GM12878 (cell line): ENCODE measurements at regions not wholly inside any gene's neighbourhood (a gene's known extent, or its start where the extent isn't known, plus 50 kb on each side); places are given as distances from the start of the nearest gene placed in this dataset.

ENCODE experiments used
- ATAC-seq: fragments of 200-7000 bp; cut with Tn5 transposase; 3 replicates; pipeline ENCODE4 v1.9.1; 2020; ENCODE audit warnings: mild to moderate bottlenecking, moderate library complexity
- BruUV-seq: library from RNA; stranded (reverse); fragments of 400-500 nt; replicated peaks from 2 replicates; lab custom pipeline; 2021; lab: Mats Ljungman, UMichigan
- CTCF ChIA-PET: fragments of 300-600 bp; sonication (Branson Sonifier 250); formaldehyde crosslinking; extraction: SDS; loops from one replicate; lab custom pipeline; 2021; ENCODE audit warnings: inconsistent platforms; lab: Yijun Ruan, JAX
- POLR2A ChIA-PET: fragments of 350-600 bp; formaldehyde crosslinking; extraction: SDS; loops from one replicate; lab custom pipeline; 2021; ENCODE audit warnings: inconsistent platforms; lab: Charles Lee
- RAD21 ChIA-PET: fragments of 300-600 bp; sonication (Branson Sonifier 250); formaldehyde crosslinking; loops from one replicate; lab custom pipeline; 2023; ENCODE audit warnings: antibody characterized with exemption; ENCODE audit not compliant: unreplicated experiment; lab: Charles Lee
- SMC1A ChIA-PET: fragments of 300-600 bp; sonication (Branson Sonifier 250); formaldehyde crosslinking; loops from one replicate; lab custom pipeline; 2023; ENCODE audit not compliant: unreplicated experiment, uncharacterized antibody; lab: Charles Lee
- DNase-seq: peaks from one replicate; pipeline ENCODE4 v3.0.0-alpha.2; 2011; ENCODE audit warnings: low read depth, low spot score
- FAIRE-seq: peaks from 3 replicates; lab custom pipeline; 2011; peaks lifted over from hg19 to GRCh38; lab: Jason Lieb, UNC
- H2AFZ ChIP-seq: 2 replicates; pipeline ENCODE4 v1.6.0; 2011; ENCODE audit warnings: low read depth, low read length, control low read depth; ENCODE audit not compliant: control insufficient read depth
- H3K27ac ChIP-seq: 2 replicates; pipeline ENCODE4 v1.5.1; 2011; ENCODE audit warnings: control low read depth; ENCODE audit not compliant: control insufficient read depth, insufficient read depth
- H3K27me3 ChIP-seq, 2 experiments: replicated peaks in 1 of 2; 2 replicates each; pipeline versions ENCODE4 v1.6.0 to v1.6.1; 2011; ENCODE audit warnings: low read length in 1 of 2; ENCODE audit not compliant: control insufficient read depth in 2 of 2, insufficient read depth in 2 of 2
- H3K36me3 ChIP-seq, 2 experiments: 2 replicates each; pipeline ENCODE4 v1.5.1; 2011; ENCODE audit warnings: low read length in 1 of 2; ENCODE audit not compliant: control insufficient read depth in 2 of 2, insufficient read depth in 2 of 2
- H3K4me1 ChIP-seq: 2 replicates; pipeline ENCODE4 v1.6.1; 2011; ENCODE audit warnings: mild to moderate bottlenecking, low read length, moderate library complexity, mixed read lengths; ENCODE audit not compliant: control insufficient read depth, insufficient read depth
- H3K4me2 ChIP-seq: 2 replicates; pipeline ENCODE4 v1.6.0; 2011; ENCODE audit warnings: control low read depth; ENCODE audit not compliant: control insufficient read depth, insufficient read depth
- H3K4me3 ChIP-seq: fragments of 200-600 bp; sonication (generic); 2 replicates; pipeline ENCODE4 v1.5.1; 2016
- H3K79me2 ChIP-seq: 2 replicates; pipeline ENCODE4 v1.6.0; 2011; ENCODE audit warnings: low read length; ENCODE audit not compliant: control insufficient read depth, insufficient read depth
- H3K9ac ChIP-seq: 2 replicates; pipeline ENCODE4 v1.8.0; 2011; ENCODE audit warnings: low read length, control low read depth, mixed read lengths; ENCODE audit not compliant: control insufficient read depth, insufficient read depth
- H3K9me3 ChIP-seq: replicated peaks from 3 replicates; pipeline ENCODE4 v1.5.1; 2011; ENCODE audit warnings: mild to moderate bottlenecking, low read length; ENCODE audit not compliant: control insufficient read depth, insufficient read depth
- H4K20me1 ChIP-seq: 2 replicates; pipeline ENCODE4 v1.6.0; 2011; ENCODE audit not compliant: control insufficient read depth, insufficient read depth
- CBFB ChIP-seq: IDR thresholded peaks from 2 replicates; pipeline ENCODE4 v1.6.1; 2016; ENCODE audit warnings: antibody characterized with exemption, low read depth
- GATAD2B ChIP-seq: fragments of 450-650 bp; conservative IDR thresholded peaks from 2 replicates; pipeline ENCODE4 v1.6.1; 2017; ENCODE audit warnings: low read depth, mild to moderate bottlenecking, moderate library complexity
- MEF2A ChIP-seq: IDR thresholded peaks from 2 replicates; pipeline ENCODE4 v1.6.1; 2011; ENCODE audit warnings: low read depth, mild to moderate bottlenecking, low read length, moderate library complexity; ENCODE audit not compliant: insufficient read depth
- NFYA ChIP-seq: IDR thresholded peaks from 2 replicates; pipeline ENCODE4 v1.6.1; 2011; ENCODE audit warnings: low read depth, mild to moderate bottlenecking, low read length, improper control_type of control experiment, borderline replicate concordance
- PAX5 ChIP-seq: IDR thresholded peaks from 2 replicates; pipeline ENCODE4 v1.6.1; 2011; ENCODE audit warnings: low read depth, low read length, borderline replicate concordance
- RFX5 ChIP-seq: IDR thresholded peaks from 2 replicates; pipeline ENCODE4 v1.6.1; 2011; ENCODE audit warnings: low read depth, low read length, improper control_type of control experiment
- SIX5 ChIP-seq: IDR thresholded peaks from 2 replicates; pipeline ENCODE4 v1.6.1; 2011; ENCODE audit warnings: mild to moderate bottlenecking, low read depth, low read length, moderate library complexity; ENCODE audit not compliant: severe bottlenecking
- SMAD1 ChIP-seq: fragments of 450-650 bp; IDR thresholded peaks from 2 replicates; pipeline ENCODE4 v1.6.1; 2018; ENCODE audit warnings: mild to moderate bottlenecking, low read depth; ENCODE audit not compliant: partially characterized antibody
- SMARCA5 ChIP-seq: fragments of 450-650 bp; IDR thresholded peaks from 2 replicates; pipeline ENCODE4 v1.6.1; 2017; ENCODE audit warnings: mild to moderate bottlenecking
- STAT1 ChIP-seq: fragments of 450-650 bp; conservative IDR thresholded peaks from 2 replicates; pipeline ENCODE4 v1.6.1; 2014; ENCODE audit warnings: antibody characterized with exemption, mild to moderate bottlenecking
- TBL1XR1 ChIP-seq: IDR thresholded peaks from 2 replicates; pipeline ENCODE4 v1.6.1; 2012; ENCODE audit warnings: low read depth, low read length, improper control_type of control experiment
- in situ Hi-C: fragments of 300-500 bp; cut with MboI; formaldehyde crosslinking; loops from 9 replicates; pipeline ENCODE4 v1.14.3; 2018; ENCODE audit warnings: mixed read lengths
- intact Hi-C: fragments of 100-400 bp; cut with micrococcal nuclease; formaldehyde crosslinking; loops from one replicate; pipeline ENCODE4 v1.14.2; 2022; ENCODE audit not compliant: unreplicated experiment
- TF ChIP-seq, protein P1 (sequence below): fragments of 450-650 bp; IDR thresholded peaks from 2 replicates; pipeline ENCODE4 v1.6.1; 2017; ENCODE audit warnings: borderline replicate concordance

DNA sequence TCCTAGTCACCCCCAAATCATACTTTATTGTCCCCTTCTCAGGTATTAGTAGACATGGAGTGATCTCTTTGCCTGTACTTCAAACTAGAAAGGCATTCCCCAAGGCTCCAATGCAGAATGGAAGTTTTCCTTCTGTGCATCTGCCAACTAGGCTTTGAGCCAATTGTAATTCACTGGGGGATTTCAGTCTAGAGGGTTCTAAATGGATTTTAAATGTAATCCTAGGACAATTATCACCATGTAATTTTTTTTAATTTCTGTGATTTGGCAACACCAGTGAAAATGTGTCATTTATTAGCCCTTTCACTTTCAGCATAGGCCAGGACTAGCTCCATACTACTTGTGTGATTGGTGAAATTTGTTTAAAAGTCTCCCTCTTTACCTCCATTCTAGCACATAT, 557.6 kb upstream of the MARCKS start (continued):
- no peak for TF ChIP-seq MEF2A
- no peak for TF ChIP-seq PAX5
- TF ChIP-seq, protein P1, sequence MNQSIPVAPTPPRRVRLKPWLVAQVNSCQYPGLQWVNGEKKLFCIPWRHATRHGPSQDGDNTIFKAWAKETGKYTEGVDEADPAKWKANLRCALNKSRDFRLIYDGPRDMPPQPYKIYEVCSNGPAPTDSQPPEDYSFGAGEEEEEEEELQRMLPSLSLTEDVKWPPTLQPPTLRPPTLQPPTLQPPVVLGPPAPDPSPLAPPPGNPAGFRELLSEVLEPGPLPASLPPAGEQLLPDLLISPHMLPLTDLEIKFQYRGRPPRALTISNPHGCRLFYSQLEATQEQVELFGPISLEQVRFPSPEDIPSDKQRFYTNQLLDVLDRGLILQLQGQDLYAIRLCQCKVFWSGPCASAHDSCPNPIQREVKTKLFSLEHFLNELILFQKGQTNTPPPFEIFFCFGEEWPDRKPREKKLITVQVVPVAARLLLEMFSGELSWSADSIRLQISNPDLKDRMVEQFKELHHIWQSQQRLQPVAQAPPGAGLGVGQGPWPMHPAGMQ: no peak

DNA sequence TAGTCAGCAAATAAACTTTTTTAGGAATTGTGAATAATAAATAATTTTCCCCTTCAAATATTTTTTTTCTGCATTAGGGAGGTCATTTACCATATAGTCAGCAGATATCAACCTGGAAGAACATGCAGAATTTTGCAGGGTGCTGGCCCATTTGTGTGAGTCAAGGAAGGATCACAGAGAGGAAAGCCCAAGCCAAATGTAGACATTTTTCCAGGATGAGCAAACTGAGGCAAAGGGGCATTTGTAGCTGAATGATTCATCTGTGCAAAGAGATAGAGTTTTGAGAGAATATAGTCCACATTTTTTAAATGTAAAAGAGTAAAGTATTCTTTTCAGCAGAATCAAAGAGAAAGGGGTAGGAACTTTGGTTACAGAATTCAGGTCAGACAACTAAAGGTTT, 555.5 kb upstream of the MARCKS start:
- Histone ChIP-seq H3K4me2 (no peak overlapping the region), H4K20me1 (no peaks in the 10 kb centered on the region), H3K79me2 (no peaks in the 10 kb centered on the region), H3K27ac (no peak overlapping the region), H2AFZ (no peak overlapping the region), H3K4me1 (no peaks in the 10 kb centered on the region), H3K27me3 (no peaks in the 10 kb centered on the region), H3K9ac (no peak overlapping the region), H3K36me3 (no peaks in the 10 kb centered on the region), H3K9me3 (no peaks in the 10 kb centered on the region), H3K4me3 (no peak overlapping the region)
- intact Hi-C loops: no loop called here
- ChIA-PET CTCF (no interaction called here), SMC1A (interaction anchor here (1.7 to 1.9 kb wide), 2 partner anchors 13 to 578 kb away, joined by 3 to 5 read pairs; no protein-coding TSS in a partner anchor), POLR2A (no interaction called here), RAD21 (interaction anchor here (1.6 kb wide), 1 partner anchor 23 kb away, joined by 3 read pairs; no protein-coding TSS in a partner anchor)
- in situ Hi-C loops: no loop called here
- no TSS peak for BruUV-seq
- ATAC-seq: no peak
- TF ChIP-seq SMARCA5: no peak
- no peak for TF ChIP-seq GATAD2B
- no peak for TF ChIP-seq STAT1
- no peak for TF ChIP-seq SMAD1
- no peak for TF ChIP-seq CBFB
- TF ChIP-seq NFYA: no peak
- TF ChIP-seq SIX5: no peak
- no peak for TF ChIP-seq TBL1XR1
- no peak for TF ChIP-seq RFX5
- no peak for FAIRE-seq
- DNase-seq: no peak
